ENCODE measurements at regions not wholly inside any gene's neighbourhood (a gene's known extent, or its start where the extent isn't known, plus 50 kb on each side); places are given as distances from the start of the nearest gene placed in this dataset.

- no peaks in the 10 kb centered on the region for H3K9me3 ChIP-seq (ENCODE audit: control insufficient read depth, low read depth, low read length)
- H3K4me1 Mint-ChIP-seq: peaks cover 13 to 22% of the 10 kb centered on the region in 2 experiments
- H3K4me3 Mint-ChIP-seq: no peak overlapping the region
- no peak overlapping the region for H2BK20ac ChIP-seq (ENCODE audit: low read depth, low read length, poor library complexity, severe bottlenecking)
- no peak overlapping the region for H2AK5ac ChIP-seq (ENCODE audit: insufficient read length, low read length)
- H3K23ac ChIP-seq (ENCODE audit: insufficient read length, low read depth, low read length): no peak overlapping the region
- no peak overlapping the region for H3T11ph ChIP-seq (ENCODE audit: low read length)
- H2BK15ac ChIP-seq (ENCODE audit: low read depth, low read length): no peak overlapping the region
- H4K5ac ChIP-seq (ENCODE audit: insufficient read length, low read depth, low read length): no peak overlapping the region
- no peaks in the 10 kb centered on the region; a peak in 2 of 7 replicates for H3K36me3 Mint-ChIP-seq (ENCODE audit: insufficient read depth in 1 of 3, low read depth in 3 of 3)
- H3K79me2 ChIP-seq (ENCODE audit: insufficient read depth, low read length): no peaks in the 10 kb centered on the region
- H3K27me3 Mint-ChIP-seq (ENCODE audit: low read depth): no peaks in the 10 kb centered on the region
- no peaks in the 10 kb centered on the region for H3K79me1 ChIP-seq (ENCODE audit: insufficient read depth, low read depth, low read length, poor library complexity, severe bottlenecking)
- no peak overlapping the region for H3K4me2 ChIP-seq (ENCODE audit: insufficient read depth, insufficient read length, low read length)
- no peak overlapping the region for H3K4ac ChIP-seq (ENCODE audit: low read depth, low read length)
- no peak overlapping the region for H2BK12ac ChIP-seq (ENCODE audit: insufficient read length, low read depth, low read length)
- H3K14ac ChIP-seq (ENCODE audit: insufficient read depth, low read length): no peak overlapping the region
- no peaks in the 10 kb centered on the region for H3K23me2 ChIP-seq (ENCODE audit: insufficient read length, low read depth, low read length, poor library complexity, severe bottlenecking)
- H2AFZ ChIP-seq (ENCODE audit: low read length): no peak overlapping the region
- H2BK5ac ChIP-seq (ENCODE audit: insufficient read length, low read length): no peak overlapping the region
- no peak overlapping the region for H3K27ac Mint-ChIP-seq
- H3K9me3 Mint-ChIP-seq: peaks cover 0 to 8% of the 10 kb centered on the region in 2 experiments; a peak in 3 of 5 replicates
- no peaks in the 10 kb centered on the region for H3K4me1 ChIP-seq (ENCODE audit: insufficient read depth, low read length)
- no peak overlapping the region for H4K8ac ChIP-seq (replicated peaks; ENCODE audit: insufficient read length, low read depth, low read length)
- no peaks in the 10 kb centered on the region for H4K20me1 ChIP-seq (ENCODE audit: control insufficient read depth, insufficient read depth, insufficient read length)
- H3K18ac ChIP-seq (ENCODE audit: insufficient read length, low read depth, low read length): no peak overlapping the region
- no peak for TF ChIP-seq CTCF (conservative IDR thresholded peaks at IDR 0.05)
- no peak overlapping the region for H4K91ac ChIP-seq (ENCODE audit: insufficient read length, low read depth, low read length)
- H3K9ac ChIP-seq (ENCODE audit: extremely low read depth, insufficient read length, low read length): no peak overlapping the region
- H2BK120ac ChIP-seq (ENCODE audit: low read depth, low read length, poor library complexity, severe bottlenecking): no peak overlapping the region
- no peak overlapping the region for H3K27ac ChIP-seq (ENCODE audit: insufficient read length, low read depth, low read length)
- no peak for DNase-seq
- H3K27me3 ChIP-seq (ENCODE audit: insufficient read depth, low read length): no peaks in the 10 kb centered on the region
- no peak overlapping the region for H3K56ac ChIP-seq (ENCODE audit: insufficient read length, low read depth, low read length)
Measured at GRCh38 chr16:63752347-63752746, 1369.5 kb downstream of the CDH11 start.

Data from H9 (cell line).